Neural progenitor cell (in vitro differentiated cells): ENCODE measurements at regions not wholly inside any gene's neighbourhood (a gene's known extent, or its start where the extent isn't known, plus 50 kb on each side); places are given as distances from the start of the nearest gene placed in this dataset.

Experiments
- DNase-seq: peaks from one replicate; pipeline ENCODE4 v3.0.0-alpha.2; 2016; ENCODE audit warnings: low spot score
- H2AFZ ChIP-seq: fragments of 200-600 bp; sonication (generic); replicated peaks from 2 replicates; pipeline ENCODE4 v1.6.1; 2016; ENCODE audit warnings: antibody characterized with exemption
- H3F3A ChIP-seq: fragments of 200-600 bp; sonication (generic); 2 replicates; pipeline ENCODE4 v1.6.1; 2016; ENCODE audit warnings: antibody characterized with exemption, low read depth
- H3K27ac ChIP-seq: fragments of 200-600 bp; sonication (generic); 2 replicates; pipeline ENCODE4 v1.5.1; 2016; ENCODE audit warnings: mild to moderate bottlenecking
- H3K27me3 ChIP-seq: fragments of 200-600 bp; sonication (generic); 2 replicates; pipeline ENCODE4 v1.6.1; 2016; ENCODE audit warnings: mild to moderate bottlenecking, moderate library complexity
- H3K36me3 ChIP-seq: fragments of 200-600 bp; sonication (generic); 2 replicates; pipeline ENCODE4 v1.5.1; 2016
- H3K4me1 ChIP-seq: fragments of 200-600 bp; sonication (generic); 2 replicates; pipeline ENCODE4 v1.6.1; 2016; ENCODE audit warnings: mixed run types
- H3K4me2 ChIP-seq: fragments of 200-600 bp; sonication (generic); 2 replicates; pipeline ENCODE4 v1.6.1; 2016
- H3K4me3 ChIP-seq: fragments of 200-600 bp; sonication (generic); 2 replicates; pipeline ENCODE4 v1.5.1; 2016
- H3K79me2 ChIP-seq: fragments of 200-600 bp; sonication (generic); 2 replicates; pipeline ENCODE4 v1.6.1; 2016; ENCODE audit warnings: low read depth
- H3K9ac ChIP-seq: fragments of 200-600 bp; sonication (generic); 2 replicates; pipeline ENCODE4 v1.6.1; 2016
- H3K9me3 ChIP-seq: fragments of 200-600 bp; sonication (generic); 2 replicates; pipeline ENCODE4 v1.5.1; 2016; ENCODE audit warnings: low read depth
- H4K20me1 ChIP-seq: fragments of 200-600 bp; sonication (generic); 2 replicates; pipeline ENCODE4 v1.6.1; 2016; ENCODE audit warnings: low read depth
- H3K27ac Mint-ChIP-seq: 3 replicates; pipeline ENCODE4 v1.8.0; 2021; ENCODE audit warnings: mixed read lengths
- H3K27me3 Mint-ChIP-seq: 2 replicates; pipeline ENCODE4 v1.8.0; 2022; ENCODE audit warnings: low read depth, mild to moderate bottlenecking, inconsistent platforms, moderate library complexity, mixed read lengths; ENCODE audit not compliant: insufficient read depth
- H3K36me3 Mint-ChIP-seq: 3 replicates; pipeline ENCODE4 v1.8.0; 2021; ENCODE audit warnings: mixed read lengths
- H3K4me1 Mint-ChIP-seq: 3 replicates; pipeline ENCODE4 v1.8.0; 2021; ENCODE audit warnings: mixed read lengths
- H3K4me3 Mint-ChIP-seq: 3 replicates; pipeline ENCODE4 v1.8.0; 2021; ENCODE audit warnings: mild to moderate bottlenecking, moderate library complexity, mixed read lengths
- H3K9me3 Mint-ChIP-seq: 3 replicates; pipeline ENCODE4 v1.8.0; 2020; ENCODE audit warnings: mixed read lengths
- CTCF ChIP-seq: fragments of 200-600 bp; sonication (generic); IDR thresholded peaks from 2 replicates; pipeline ENCODE4 v1.5.1; 2017; ENCODE audit warnings: antibody characterized with exemption, mild to moderate bottlenecking
- EZH2 ChIP-seq: fragments of 200-600 bp; sonication (generic); IDR thresholded peaks from 2 replicates; pipeline ENCODE4 v1.6.1; 2017; ENCODE audit warnings: antibody characterized with exemption, mild to moderate bottlenecking, moderate library complexity
- EZH2phosphoT487 ChIP-seq: fragments of 200-600 bp; sonication (generic); IDR thresholded peaks from 2 replicates; pipeline ENCODE4 v1.6.1; 2017; ENCODE audit warnings: antibody characterized with exemption

DNA sequence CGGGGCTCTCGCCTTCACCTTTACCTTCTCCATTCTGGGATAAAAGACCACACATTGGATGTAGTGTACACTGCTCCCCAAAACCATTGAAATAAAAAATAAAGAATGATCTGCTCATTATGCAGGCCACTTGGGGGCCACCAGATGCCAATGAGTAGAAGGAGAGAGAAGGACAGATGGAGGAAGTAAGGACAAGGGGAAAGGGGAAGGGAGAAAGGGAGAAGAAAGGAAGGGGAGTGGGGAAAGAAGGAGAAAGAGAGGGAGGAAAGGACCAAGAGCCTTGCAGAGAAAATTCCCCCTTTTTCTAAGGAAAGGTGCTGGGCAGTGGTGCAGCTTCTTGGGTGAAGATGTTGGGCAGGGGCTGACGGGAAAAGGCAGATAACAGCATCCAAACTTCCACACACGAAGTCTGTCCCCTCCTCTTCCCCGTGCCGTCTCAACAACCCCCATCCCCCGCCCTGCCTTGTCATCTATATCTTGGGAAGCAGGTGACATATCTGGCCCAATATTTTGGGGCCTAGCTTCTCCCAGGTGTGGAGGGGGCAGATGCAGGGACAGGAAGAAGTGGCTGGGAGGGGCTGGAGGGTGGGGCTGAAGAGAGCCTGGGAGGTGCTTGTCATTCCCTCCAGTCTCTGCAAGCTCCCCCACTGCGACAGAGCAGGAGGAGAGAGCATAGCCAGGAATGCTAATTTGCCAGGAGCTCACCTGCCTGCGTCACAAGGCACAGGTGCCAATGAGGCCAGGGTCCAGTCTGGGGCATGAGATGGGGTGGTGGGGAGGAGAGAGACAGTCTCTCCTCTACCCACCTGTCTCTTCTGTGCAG, 107.5 kb downstream of the SINHCAF start:
- no peak overlapping the region for H3K9ac ChIP-seq
- Mint-ChIP-seq H3K27ac (no peak overlapping the region), H3K36me3 (no peaks in the 10 kb centered on the region), H3K4me1 (peaks cover 12% of the 10 kb centered on the region), H3K4me3 (no peak overlapping the region), H3K9me3 (peaks cover 4% of the 10 kb centered on the region), H3K27me3 (peaks cover 7% of the 10 kb centered on the region)
- H4K20me1 ChIP-seq = no peaks in the 10 kb centered on the region
- H3K79me2 ChIP-seq = no peaks in the 10 kb centered on the region
- H3K4me1 ChIP-seq = peaks cover 5% of the 10 kb centered on the region
- no peaks in the 10 kb centered on the region for H3K36me3 ChIP-seq
- H3K27me3 ChIP-seq = peaks cover 11% of the 10 kb centered on the region
- TF ChIP-seq EZH2phosphoT487 (no peak), EZH2 (no peak), CTCF (no peak)
- no peak overlapping the region for H3K4me3 ChIP-seq
- no peak for DNase-seq
- no peak overlapping the region for H3K27ac ChIP-seq
- no peak overlapping the region for H3K4me2 ChIP-seq
- no peaks in the 10 kb centered on the region for H3K9me3 ChIP-seq
- H2AFZ ChIP-seq = no peak overlapping the region
- no peaks in the 10 kb centered on the region for H3F3A ChIP-seq

- Mint-ChIP-seq H3K9me3 (peaks cover 4% of the 10 kb centered on the region), H3K36me3 (no peaks in the 10 kb centered on the region), H3K27me3 (peaks cover 7% of the 10 kb centered on the region), H3K4me1 (peaks cover 12% of the 10 kb centered on the region), H3K4me3 (no peak overlapping the region), H3K27ac (no peak overlapping the region)
- no peaks in the 10 kb centered on the region for H3K9me3 ChIP-seq
- DNase-seq = no peak
- H3K4me1 ChIP-seq = peaks cover 6% of the 10 kb centered on the region
- H3K4me3 ChIP-seq = no peak overlapping the region
- no peak for TF ChIP-seq EZH2
- TF ChIP-seq EZH2phosphoT487 = no peak
- H3K4me2 ChIP-seq = no peak overlapping the region
- H3K79me2 ChIP-seq = no peaks in the 10 kb centered on the region
- no peak overlapping the region for H2AFZ ChIP-seq
- peaks cover 11% of the 10 kb centered on the region for H3K27me3 ChIP-seq
- H4K20me1 ChIP-seq = no peaks in the 10 kb centered on the region
- no peak overlapping the region for H3K9ac ChIP-seq
- H3F3A ChIP-seq = no peaks in the 10 kb centered on the region
- H3K27ac ChIP-seq = no peak overlapping the region
- no peaks in the 10 kb centered on the region for H3K36me3 ChIP-seq
These were observed 106.4 kb downstream of the SINHCAF start for GRCh38 chr12:31219521-31219920.

DNA sequence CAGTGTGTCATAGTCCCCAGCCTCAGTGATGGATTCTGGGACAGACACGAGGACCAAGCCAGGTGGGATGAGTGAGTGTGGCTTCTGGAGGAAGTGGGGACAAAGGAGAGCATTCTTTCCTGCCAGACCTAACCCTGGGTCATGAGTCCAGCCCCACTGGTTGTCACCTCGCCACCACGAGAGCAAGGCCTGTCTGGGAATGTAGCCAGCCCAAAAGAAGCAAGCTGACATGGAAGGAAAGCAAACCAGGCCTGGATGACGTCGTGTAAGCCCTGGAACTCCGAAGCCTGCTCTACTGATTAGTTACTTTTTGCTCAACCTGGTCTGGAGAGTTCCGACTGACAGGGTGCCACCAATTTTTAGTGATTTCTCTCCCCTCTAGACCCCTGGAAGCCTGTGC, 105.9 kb downstream of the SINHCAF start:
- H3K4me3 ChIP-seq = no peak overlapping the region
- H4K20me1 ChIP-seq = no peaks in the 10 kb centered on the region
- Mint-ChIP-seq H3K27ac (no peak overlapping the region), H3K36me3 (no peaks in the 10 kb centered on the region), H3K9me3 (peaks cover 4% of the 10 kb centered on the region), H3K4me1 (peaks cover 17% of the 10 kb centered on the region), H3K27me3 (peaks cover 7% of the 10 kb centered on the region), H3K4me3 (no peak overlapping the region)
- no peaks in the 10 kb centered on the region for H3K9me3 ChIP-seq
- TF ChIP-seq EZH2 (no peak), CTCF (no peak), EZH2phosphoT487 (no peak)
- H3K9ac ChIP-seq = no peak overlapping the region
- no peak overlapping the region for H3K27ac ChIP-seq
- peaks cover 11% of the 10 kb centered on the region for H3K4me1 ChIP-seq
- H3K79me2 ChIP-seq = no peaks in the 10 kb centered on the region
- no peak for DNase-seq
- peaks cover 11% of the 10 kb centered on the region for H3K27me3 ChIP-seq
- no peak overlapping the region for H2AFZ ChIP-seq
- no peak overlapping the region for H3K4me2 ChIP-seq
- no peaks in the 10 kb centered on the region for H3F3A ChIP-seq
- H3K36me3 ChIP-seq = no peaks in the 10 kb centered on the region
